Dermis microvascular lymphatic vessel endothelial cell (primary cell): ENCODE measurements at regions not wholly inside any gene's neighbourhood (a gene's known extent, or its start where the extent isn't known, plus 50 kb on each side); places are given as distances from the start of the nearest gene placed in this dataset.
"Not testable (repeated sequence)": the region's sequence is repeated elsewhere in the genome, so short reads cannot be mapped to it uniquely, and the experiment has no call there.

Experiments used
- DNase-seq, 2 donors: peaks; one replicate each; pipeline versions ENCODE4 v3.0.0 to v3.0.0-alpha.2; 2010; ENCODE audit warnings: low read depth in 2 of 2

- DNase-seq, result no peak
Measured at GRCh38 chr10:81570349-81570748, 304.6 kb upstream of the NRG3 start.

GRCh38 chr10:81570878-81571794 lies 303.9 kb upstream of the NRG3 start:
- DNase-seq, result no peak

DNA sequence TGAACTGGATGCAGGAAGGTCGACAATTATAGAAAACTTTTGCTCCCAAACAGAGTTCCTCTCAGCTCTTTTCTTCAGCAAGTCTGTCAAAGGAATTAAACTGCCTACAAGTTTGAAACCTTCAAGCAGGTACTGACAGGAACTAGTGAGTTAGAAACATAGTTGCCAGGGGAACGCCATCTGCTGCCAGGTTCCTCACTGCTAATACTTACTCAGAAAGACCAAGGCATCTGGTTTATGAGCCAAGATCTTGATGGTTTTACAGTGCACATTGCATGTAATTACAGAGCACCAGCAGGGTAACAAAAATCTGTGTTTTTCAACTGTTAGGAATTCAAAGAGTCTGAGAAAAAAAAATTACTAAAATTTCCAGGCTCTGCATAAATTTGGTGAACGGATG lies 300.0 kb upstream of the NRG3 start:
- no peak for DNase-seq

- DNase-seq, result no peak
Measured at GRCh38 chr10:81576336-81576735, 298.7 kb upstream of the NRG3 start.

DNA sequence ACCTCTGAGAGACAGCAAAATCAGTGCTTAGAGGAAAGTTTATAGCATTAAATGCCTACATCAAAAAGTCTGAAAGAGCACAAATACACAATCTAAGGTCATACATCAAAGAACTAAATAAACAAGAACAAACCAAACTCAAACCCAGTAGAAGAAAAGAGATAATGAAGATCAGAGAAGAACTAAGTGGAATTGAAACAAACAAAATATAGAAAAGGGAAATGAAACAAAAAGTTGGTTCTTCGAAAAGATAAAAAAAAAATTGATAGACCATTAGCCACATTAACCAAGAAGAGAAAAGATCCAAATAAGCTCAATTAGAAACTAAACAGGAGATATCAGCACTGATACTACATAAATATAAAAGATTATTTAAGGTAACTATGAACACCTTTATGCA lies 280.0 kb upstream of the NRG3 start:
- no peak for DNase-seq

- DNase-seq, result peak in 1 of 2 donors; percentile 19
Measured at GRCh38 chr10:81600185-81600584, 274.8 kb upstream of the NRG3 start.

- no peak for DNase-seq
Measured at GRCh38 chr10:81603106-81603620, 271.8 kb upstream of the NRG3 start.

GRCh38 chr10:81644485-81644884 lies 230.5 kb upstream of the NRG3 start:
- DNase-seq, result not testable (repeated sequence)

- no peak for DNase-seq
Measured at GRCh38 chr10:81655986-81656385, 219.0 kb upstream of the NRG3 start.

DNA sequence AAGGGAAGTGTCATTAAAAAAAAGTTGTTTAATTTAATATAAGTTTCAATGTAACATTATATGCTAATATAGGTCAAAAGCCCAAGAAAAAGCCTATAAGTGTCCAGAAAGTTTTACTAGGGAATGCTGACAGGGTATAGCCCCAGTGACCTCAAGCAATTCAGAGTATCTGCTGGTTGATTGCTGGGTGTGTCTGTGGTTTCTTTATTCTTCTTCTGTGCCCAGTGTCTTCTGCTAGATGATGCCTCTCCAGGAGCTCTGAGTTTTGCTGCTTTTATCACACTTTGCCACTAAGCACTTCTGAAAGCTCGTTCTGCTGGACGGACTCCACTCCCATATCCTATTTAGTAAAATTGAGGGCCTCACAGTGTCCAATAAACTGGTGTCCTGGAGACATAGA lies 212.2 kb upstream of the NRG3 start:
- no peak for DNase-seq

GRCh38 chr10:81664800-81665199 lies 210.2 kb upstream of the NRG3 start:
- not testable (repeated sequence) for DNase-seq

GRCh38 chr10:81674941-81675340 lies 200.1 kb upstream of the NRG3 start:
- DNase-seq, result no peak

DNA sequence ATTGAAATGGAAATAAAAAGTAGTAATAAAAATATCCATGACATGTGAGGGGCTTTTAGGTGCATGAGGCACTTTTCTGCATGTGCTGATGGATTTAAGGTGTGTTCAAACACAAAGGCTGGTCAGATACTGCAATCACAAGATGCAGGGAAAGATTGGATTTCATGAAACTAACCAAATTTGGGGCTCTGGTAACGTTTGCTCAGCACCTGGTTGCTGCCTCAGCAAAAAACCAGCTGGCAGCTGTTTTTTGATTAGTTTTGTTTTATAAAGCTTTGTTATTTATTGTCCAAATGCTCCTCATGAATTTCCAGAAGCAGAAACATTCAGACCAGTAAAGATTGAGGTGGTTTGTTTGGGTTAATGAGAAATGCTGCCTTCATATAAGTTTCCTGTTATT lies 195.7 kb upstream of the NRG3 start:
- DNase-seq, result no peak

- no peak for DNase-seq
Measured at GRCh38 chr10:81680359-81680758, 194.6 kb upstream of the NRG3 start.

GRCh38 chr10:81688459-81688858 lies 186.5 kb upstream of the NRG3 start:
- no peak for DNase-seq

DNA sequence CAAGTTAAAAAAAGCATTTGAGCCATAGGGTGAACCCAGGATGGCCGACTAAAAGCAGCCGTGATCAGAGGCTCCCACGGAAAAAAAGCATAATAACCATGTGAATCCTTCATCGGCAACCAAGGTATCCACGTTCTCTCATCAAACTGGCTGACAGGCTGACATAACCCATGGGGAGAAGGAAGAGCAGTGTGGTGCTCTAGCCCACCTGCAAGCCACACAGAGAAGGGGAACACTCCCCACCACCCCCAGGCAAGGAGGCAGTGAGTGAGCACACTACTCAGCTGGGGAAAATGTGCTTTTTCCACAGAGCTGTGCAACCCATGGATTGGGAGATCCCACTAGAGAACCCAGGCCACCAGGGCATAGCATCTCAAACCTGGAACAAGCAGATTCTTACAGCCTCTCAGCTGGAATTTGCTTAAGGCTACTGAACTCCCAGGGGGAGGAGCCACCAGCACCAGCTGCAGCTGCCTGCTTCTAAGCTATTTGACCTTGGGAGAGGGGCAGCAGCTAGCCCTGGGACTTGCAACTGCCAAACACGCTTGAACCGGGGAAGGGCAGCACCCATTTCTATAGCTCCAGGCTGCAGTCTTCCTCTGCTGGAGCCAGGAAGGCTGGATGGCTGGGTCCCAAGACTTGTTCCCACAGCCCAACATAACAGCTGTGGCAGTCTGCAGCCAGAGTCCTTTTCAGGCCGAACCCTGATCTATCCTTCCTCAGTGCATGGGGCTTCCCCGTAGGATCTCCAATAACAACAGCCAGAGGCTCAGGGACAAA lies 178.2 kb upstream of the NRG3 start:
- no peak for DNase-seq

DNA sequence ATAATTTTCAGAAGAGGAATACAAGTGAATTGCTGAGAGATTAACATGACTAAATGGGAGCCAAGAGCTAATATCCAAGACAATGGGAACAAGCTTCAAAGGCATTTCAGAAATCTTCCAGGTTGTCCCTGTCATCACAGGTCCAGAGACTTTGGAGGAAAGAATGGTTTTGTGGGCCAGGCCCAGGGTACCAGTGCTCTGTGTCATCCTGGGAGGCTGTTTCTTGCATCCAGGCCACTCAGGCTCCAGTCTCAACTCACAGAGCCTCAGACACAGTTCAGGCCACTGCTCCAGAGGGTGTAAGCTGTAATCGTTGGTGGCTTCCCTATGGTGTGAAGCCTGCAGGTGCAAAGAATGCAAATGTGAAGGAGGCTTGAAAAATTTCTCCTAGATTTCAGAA lies 170.4 kb upstream of the NRG3 start:
- no peak for DNase-seq

- DNase-seq, result no peak
Measured at GRCh38 chr10:81708416-81708815, 166.6 kb upstream of the NRG3 start.

GRCh38 chr10:81708929-81709328 lies 166.1 kb upstream of the NRG3 start:
- DNase-seq, result no peak

- no peak for DNase-seq
Measured at GRCh38 chr10:81722399-81722798, 152.6 kb upstream of the NRG3 start.

DNA sequence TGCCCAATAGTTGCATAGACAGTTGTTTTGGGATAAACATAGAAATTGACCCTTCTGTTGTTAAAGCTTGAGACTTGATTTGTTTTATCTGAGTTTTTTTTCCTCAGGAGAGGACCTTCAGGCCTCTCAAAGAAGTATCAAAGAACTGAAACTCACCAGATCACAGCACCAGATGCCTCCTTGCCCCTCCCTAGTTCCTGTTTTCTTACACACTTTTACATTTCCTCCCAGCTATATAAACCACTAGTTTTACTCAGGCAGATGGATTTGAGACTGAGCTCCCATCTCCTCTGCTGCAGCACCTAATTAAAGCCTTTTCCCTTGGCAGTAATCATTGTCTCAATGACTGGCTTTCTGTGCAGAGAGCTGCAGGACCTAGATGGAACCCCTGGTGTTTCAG lies 150.6 kb upstream of the NRG3 start:
- DNase-seq, result no peak

- no peak for DNase-seq
Measured at GRCh38 chr10:81725851-81726250, 149.1 kb upstream of the NRG3 start.

DNA sequence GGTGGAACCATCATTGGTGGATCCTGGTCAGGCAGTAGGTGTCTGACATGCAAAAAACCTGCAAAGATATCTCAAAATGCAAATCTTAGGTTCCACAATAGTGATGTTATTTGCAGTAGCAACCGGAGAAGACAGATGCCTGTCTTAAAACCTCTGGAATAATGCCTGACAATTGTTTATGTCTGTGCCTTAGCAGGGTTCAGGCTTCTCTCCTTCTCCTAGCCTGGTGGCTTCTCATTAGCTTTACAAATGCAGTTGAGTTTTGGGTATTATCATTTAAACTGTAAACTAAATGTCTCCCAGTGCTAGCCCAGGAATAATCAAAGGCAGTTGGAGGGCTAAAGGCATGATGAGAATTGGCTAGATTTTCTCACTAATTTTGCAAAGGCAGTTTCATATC lies 146.3 kb upstream of the NRG3 start:
- no peak for DNase-seq
